Daoy (cell line): ENCODE measurements at regions not wholly inside any gene's neighbourhood (a gene's known extent, or its start where the extent isn't known, plus 50 kb on each side); places are given as distances from the start of the nearest gene placed in this dataset.
A peak's percentile ranks its signal among the peaks of the same experiment; 100 is the strongest.

ENCODE experiments used
- DNase-seq: peaks from one replicate; pipeline ENCODE4 v3.0.0-alpha.2; 2015; ENCODE audit warnings: low read depth

- no peak for DNase-seq
Measured at GRCh38 chr17:72053449-72053848, 67.4 kb upstream of the SOX9 start.

DNA sequence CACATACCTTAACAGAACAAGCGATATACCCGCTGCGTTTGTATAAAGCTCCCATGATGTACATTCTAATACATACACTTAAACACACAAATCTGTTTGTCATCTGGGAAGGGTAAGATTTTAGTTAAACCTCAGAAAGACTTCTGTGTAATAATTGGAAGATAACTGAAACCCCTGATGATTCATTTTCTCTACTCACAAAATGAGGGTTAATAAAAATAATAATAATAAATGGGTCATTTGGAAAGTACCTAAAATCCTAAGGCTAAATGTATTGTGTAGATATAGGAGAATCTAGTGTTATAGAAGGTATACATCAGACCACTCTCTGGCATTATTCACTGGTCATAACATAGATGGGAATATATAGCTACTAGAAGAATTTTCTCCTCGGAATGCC is 64.7 kb upstream of the SOX9 start:
- no peak for DNase-seq

GRCh38 chr17:72056727-72057290 is 64.0 kb upstream of the SOX9 start:
- peak; percentile 7 for DNase-seq

DNA sequence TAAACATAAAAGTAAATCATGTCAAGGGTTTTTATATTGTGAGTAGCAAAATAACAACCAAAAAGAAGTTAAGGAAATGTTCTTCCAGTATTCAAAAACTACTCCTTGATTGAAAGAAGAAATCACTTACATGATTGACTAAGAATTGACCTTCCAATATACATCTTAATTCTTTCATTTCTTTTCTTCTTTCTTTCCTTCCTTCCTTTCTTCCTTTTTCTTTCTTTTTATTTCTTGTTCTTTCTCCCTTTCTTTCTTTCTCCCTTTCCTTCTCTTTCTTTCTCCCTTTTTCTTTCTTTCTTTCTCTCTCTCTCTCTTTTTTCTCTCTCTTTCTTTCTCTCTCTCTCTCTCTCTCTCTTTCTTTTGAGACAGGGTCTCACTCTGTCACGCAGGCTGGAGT is 60.7 kb upstream of the SOX9 start:
- no peak for DNase-seq

DNA sequence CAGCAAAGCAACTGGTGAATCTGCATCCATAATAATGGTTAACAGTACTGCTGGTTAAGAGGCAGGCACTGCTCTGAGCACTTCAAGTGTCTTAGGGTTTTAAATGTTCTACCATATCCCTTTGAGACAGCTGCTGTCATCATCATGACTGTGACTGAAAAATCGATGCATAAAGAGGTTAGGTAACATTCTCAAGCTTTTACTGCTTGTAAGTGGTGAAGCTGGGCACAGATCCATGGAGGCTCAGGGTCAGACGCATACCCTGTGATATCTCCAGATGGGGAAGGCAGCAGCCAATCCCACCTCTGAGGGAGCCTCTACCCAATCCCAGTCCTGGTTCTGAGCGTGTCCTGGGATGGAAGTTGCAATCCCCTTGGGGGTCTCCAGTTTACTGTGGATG is 57.6 kb upstream of the SOX9 start:
- DNase-seq = peak; percentile 11

GRCh38 chr17:72063756-72064450 is 56.9 kb upstream of the SOX9 start:
- no peak for DNase-seq

DNA sequence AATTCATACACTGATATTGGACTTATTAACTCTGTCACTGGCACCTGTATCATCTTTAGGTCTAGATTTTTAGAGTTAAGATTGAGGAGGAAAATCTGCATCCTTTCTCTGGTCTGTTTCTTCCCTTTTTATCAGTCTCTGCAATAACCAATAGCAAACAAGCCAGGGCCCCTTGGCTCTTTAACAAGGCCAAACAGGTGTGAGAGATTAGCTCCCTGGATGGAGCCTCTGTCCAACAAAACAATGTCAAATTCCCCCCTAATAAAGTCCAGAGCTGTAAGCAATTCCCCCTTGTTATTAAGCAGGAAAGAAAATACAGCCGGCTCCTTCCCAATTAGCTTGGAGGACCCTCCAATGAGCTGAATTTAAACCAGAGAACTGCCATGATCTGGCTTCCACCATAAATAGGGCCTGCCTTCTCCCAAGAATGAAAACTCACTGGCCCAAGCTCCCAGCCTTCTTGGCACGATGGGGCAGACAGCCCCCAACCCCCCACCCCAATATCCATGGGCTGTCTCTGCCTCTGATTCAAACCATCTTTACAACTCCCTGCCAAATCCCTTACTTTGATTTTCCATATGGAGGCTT is 56.1 kb upstream of the SOX9 start:
- DNase-seq = no peak

- no peak for DNase-seq
Measured at GRCh38 chr17:72065556-72065955, 55.3 kb upstream of the SOX9 start.

DNA sequence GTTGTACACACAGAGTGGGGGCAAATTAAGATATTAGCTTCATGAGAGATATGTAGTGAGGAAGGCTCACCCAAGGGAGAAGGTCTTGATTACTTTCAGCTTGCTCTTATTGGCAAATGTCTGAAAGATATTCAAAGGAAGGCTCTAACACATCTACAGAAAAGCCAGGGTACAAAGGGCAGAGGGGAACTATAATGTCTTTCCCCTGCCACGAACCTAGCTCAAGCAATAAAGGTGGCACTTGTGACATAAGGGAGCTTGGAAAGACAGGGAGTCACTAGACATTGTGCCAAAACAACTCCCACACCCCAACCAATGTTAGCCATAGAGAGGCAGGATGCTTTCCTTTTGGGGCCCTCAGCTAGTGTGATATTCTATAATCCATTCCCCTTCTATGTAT is 52.2 kb upstream of the SOX9 start:
- no peak for DNase-seq

DNA sequence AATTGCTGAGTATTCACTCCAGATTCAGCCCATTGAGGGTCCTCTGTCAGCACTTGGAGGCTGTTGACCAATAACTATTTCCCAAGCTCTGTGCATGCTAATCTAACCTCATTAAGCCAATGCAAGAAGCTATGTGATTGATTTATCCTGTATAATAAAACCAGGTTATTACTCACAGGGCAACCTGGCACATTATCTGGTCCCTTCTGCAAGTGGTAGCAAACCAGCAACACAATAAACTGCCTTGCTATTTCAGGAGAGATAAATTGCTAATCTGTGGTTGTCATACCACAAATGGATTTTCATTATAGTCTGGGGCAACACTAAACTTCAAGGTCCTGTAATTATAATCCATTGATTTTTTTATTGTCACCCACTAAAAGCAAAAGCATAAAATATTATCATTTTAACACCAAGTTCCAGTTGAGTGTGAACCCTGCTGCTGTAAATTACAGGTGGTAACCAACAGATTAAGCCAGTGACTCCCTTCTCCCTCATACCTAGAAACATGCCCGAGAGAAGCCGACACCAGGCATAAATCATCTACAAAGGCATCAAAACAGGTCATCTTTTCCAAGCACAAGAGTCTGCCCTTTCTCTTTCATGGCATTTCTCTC is 51.1 kb upstream of the SOX9 start:
- no peak for DNase-seq
